Coronary artery (tissue), 2 donors: ENCODE measurements at regions not wholly inside any gene's neighbourhood (a gene's known extent, or its start where the extent isn't known, plus 50 kb on each side); places are given as distances from the start of the nearest gene placed in this dataset.
"Not testable (repeated sequence)": the region's sequence is repeated elsewhere in the genome, so short reads cannot be mapped to it uniquely, and the experiment has no call there.

Experiments
- DNase-seq: peaks from one replicate; pipeline ENCODE4 v3.0.0-alpha.2; 2017; ENCODE audit warnings: low spot score
- H3K27ac ChIP-seq, 2 donors: fragments of 200-600 bp; sonication (generic); one replicate each; pipeline ENCODE4 v1.5.1; 2016 to 2019
- H3K4me3 ChIP-seq: fragments of 200-600 bp; sonication (generic); 2 replicates; pipeline ENCODE4 v1.5.1; 2016; ENCODE audit warnings: mild to moderate bottlenecking, moderate library complexity
- TF ChIP-seq, protein P1 (sequence below): fragments of 200-600 bp; sonication (generic); IDR thresholded peaks from one replicate; pipeline ENCODE4 v1.5.1; 2019; ENCODE audit warnings: antibody characterized with exemption

DNA sequence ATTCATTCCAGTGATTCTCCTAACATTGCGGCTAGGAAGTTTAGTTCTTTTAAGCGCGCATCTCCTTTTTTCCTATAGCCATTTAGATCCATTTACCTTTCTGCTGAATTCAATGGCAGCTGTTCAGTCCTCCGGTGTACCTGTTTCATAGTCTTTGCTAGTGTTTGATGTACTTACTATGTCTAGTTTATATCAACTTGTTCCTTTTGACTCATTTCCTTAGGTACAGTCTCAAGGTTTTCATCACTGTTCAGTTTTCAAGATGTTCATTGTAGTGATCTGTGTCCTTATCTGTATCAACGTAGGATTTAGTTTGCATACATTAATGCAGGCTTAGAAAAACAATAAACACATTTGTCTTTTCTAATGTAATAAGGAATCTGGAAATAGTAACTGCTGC, 59.0 kb upstream of the MBNL1 start:
- no peak overlapping the region for H3K4me3 ChIP-seq
- TF ChIP-seq, protein P1, sequence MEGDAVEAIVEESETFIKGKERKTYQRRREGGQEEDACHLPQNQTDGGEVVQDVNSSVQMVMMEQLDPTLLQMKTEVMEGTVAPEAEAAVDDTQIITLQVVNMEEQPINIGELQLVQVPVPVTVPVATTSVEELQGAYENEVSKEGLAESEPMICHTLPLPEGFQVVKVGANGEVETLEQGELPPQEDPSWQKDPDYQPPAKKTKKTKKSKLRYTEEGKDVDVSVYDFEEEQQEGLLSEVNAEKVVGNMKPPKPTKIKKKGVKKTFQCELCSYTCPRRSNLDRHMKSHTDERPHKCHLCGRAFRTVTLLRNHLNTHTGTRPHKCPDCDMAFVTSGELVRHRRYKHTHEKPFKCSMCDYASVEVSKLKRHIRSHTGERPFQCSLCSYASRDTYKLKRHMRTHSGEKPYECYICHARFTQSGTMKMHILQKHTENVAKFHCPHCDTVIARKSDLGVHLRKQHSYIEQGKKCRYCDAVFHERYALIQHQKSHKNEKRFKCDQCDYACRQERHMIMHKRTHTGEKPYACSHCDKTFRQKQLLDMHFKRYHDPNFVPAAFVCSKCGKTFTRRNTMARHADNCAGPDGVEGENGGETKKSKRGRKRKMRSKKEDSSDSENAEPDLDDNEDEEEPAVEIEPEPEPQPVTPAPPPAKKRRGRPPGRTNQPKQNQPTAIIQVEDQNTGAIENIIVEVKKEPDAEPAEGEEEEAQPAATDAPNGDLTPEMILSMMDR = no peak
- no peak overlapping the region for H3K27ac ChIP-seq
- DNase-seq = no peak

DNA sequence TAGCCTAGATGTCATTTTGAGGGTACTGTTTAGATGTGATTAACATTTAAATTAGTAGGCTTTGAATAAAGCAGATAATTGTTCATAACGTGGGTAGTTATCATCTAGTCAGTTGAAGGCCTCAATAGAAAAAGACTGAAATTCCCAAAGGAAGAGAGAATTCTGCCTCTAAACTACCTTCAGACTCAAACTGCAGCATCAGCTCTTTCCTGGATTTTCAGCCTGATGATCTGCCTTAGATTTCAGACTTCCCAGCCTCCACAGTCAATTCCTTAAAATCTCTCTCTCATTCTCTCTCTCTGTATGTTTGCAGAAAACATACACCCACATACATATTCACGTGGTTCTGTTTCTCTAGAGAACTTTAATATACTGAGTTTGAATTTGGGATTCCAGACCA, 58.0 kb upstream of the MBNL1 start:
- H3K27ac ChIP-seq = no peak overlapping the region
- TF ChIP-seq, protein P1 = no peak
- H3K4me3 ChIP-seq = no peak overlapping the region
- DNase-seq = no peak

- no peak for DNase-seq
- TF ChIP-seq, protein P1 = no peak
- Histone ChIP-seq H3K4me3 (no peak overlapping the region), H3K27ac (peak overlapping the region in 1 of 2 donors; percentile 30)
These were observed 57.1 kb upstream of the MBNL1 start for GRCh38 chr3:152211655-152212054.

DNA sequence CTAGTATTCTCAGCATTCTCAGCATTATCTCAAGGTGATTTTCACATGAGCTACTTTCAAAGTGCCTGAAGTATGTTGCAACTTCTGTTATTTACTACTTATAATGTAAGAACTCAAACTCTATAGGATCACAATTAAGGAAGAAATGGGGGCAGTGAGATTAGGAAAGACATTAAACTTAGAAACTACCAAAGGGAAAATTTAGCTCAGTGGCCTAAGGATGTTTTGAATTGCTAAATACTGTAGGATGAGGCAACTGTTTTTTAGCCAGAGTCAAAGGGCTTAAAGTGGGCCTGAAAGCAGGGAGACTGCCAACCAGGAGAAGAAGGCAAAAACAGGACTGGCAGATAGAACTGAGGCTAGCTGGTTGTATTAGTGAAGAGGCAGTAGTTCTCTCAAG, 55.5 kb upstream of the MBNL1 start:
- Histone ChIP-seq H3K4me3 (no peak overlapping the region), H3K27ac (peak overlapping the region; percentile 63 to 81)
- TF ChIP-seq, protein P1 = no peak
- no peak for DNase-seq

DNA sequence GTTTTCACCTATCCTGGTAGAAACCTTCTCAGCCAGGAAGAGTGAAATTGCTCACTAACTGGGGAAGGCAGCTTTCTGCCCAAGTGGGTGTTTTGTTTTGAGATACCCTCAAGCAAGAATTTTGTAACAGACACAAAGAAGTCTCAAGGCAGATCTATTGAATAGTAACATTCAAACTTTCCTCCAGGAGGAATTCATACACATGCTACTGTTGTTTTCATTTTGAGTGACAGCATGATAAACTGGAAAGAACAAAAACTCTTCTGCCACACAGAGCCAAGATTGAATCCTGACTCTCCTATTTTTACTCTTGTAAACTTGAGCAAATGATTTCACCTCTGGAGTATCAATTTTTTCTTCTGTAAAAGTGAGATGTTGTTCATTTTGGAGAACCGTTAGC, 54.8 kb upstream of the MBNL1 start:
- peak overlapping the region; percentile 63 to 81 for H3K27ac ChIP-seq
- TF ChIP-seq, protein P1 = no peak

DNA sequence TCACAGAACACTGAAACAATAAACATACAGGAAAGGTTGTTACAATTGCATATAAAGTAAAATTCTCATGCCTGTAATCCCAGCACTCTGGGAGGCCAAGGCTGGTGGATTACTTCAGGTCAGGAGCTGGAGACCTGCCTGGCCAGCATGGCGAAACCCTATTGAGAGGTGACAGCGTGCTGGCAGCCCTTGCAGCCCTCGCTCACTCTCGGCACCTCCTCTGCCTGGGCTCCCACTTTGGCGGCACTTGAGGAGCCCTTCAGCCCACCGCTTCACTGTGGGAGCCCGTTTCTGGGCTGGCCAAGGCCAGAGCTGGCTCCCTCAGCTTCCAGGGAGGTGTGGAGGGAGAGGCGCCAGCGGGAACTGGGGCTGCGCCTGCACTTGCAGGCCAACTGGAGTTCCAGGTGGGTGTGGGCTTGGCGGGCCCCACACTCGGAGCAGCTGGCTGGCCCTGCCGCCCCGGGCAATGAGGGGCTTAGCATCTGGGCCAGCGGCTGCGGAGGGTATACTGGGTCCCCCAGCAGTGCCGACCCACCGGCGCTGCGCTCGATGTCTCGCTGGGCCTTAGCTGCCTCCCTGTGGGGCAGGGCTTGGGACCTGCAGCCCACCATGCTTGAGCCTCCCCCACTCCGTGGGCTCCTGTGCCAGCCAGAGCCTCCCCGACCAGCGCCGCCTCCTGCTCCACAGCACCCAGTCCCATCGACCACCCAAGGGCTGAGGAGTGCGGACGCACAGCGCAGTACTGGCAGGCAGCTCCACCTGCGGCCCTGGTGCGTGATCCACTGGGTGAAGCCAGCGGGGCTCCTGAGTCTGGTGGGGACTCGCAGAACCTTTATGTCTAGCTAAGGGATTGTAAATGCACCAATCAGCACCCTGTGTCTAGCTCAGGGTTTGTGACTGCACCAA, 51.5 kb upstream of the MBNL1 start:
- not testable (repeated sequence) for H3K4me3 ChIP-seq, DNase-seq
- H3K27ac ChIP-seq = peak overlapping the region; percentile 47 to 54

More for the DNA sequence above, 54.8 kb upstream of the MBNL1 start:
- H3K4me3 ChIP-seq = no peak overlapping the region
- no peak for DNase-seq

DNA sequence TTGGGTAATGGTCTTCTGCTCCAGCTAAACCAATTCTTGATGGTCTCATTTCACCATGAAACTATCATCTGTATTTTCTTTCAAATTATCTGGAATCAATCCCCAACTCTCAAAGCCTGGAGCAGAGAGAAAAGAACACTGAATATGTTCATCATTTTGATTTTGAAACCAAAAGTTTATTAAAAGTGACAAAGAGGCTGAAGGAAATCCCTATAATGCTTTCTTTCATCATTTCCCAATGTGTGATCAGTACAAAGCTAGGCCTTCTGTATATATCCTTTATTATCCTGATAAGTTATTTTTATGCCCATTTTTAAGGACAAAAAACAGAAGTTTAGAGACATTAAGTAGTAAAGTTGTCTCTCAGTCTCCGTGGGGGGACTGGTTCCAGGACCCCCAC, 50.1 kb upstream of the MBNL1 start:
- H3K4me3 ChIP-seq = no peak overlapping the region
- DNase-seq = no peak
- TF ChIP-seq, protein P1 = no peak
- peak overlapping the region; percentile 68 to 77 for H3K27ac ChIP-seq
